K562 (cell line): ENCODE measurements at regions not wholly inside any gene's neighbourhood (a gene's known extent, or its start where the extent isn't known, plus 50 kb on each side); places are given as distances from the start of the nearest gene placed in this dataset.

Source experiments
- BCL6 ChIP-seq: fragments of 250-450 bp; sonication (Bioruptor Pico); IDR thresholded peaks from 2 replicates; pipeline ENCODE4 v1.4.0; 2020
- CREB5 ChIP-seq: fragments of 250-450 bp; sonication (Bioruptor Pico); IDR thresholded peaks from 2 replicates; pipeline ENCODE4 v1.5.0; 2020; ENCODE audit warnings: mild to moderate bottlenecking
- CTCF ChIP-seq, 3 experiments: IDR thresholded peaks in 2 of 3; conservative IDR thresholded peaks in 1 of 3; 2 replicates each; pipeline ENCODE4 v1.5.1; 2011 to 2012; ENCODE audit warnings: low read length in 3 of 3, mild to moderate bottlenecking in 3 of 3, control low read depth in 2 of 3, improper control_type of control experiment in 1 of 3, inconsistent platforms in 1 of 3, low read depth in 1 of 3, mixed read lengths in 1 of 3, moderate library complexity in 1 of 3; ENCODE audit not compliant: insufficient read depth in 2 of 3
- E2F5 ChIP-seq: sonication (generic); formaldehyde crosslinking; IDR thresholded peaks from 2 replicates; pipeline ENCODE4 v1.8.0; 2022; ENCODE audit warnings: mild to moderate bottlenecking, missing genetic modification reagents
- EZH2 ChIP-seq: IDR thresholded peaks from 2 replicates; pipeline ENCODE4 v1.6.1; 2012; ENCODE audit warnings: low read depth, mild to moderate bottlenecking, inconsistent platforms, low read length, borderline replicate concordance
- GABPA ChIP-seq: fragments of 200-800 bp; sonication (Bioruptor generic); conservative IDR thresholded peaks from 2 replicates; pipeline ENCODE4 v1.6.1; 2016; ENCODE audit warnings: low read depth, missing genetic modification characterization, missing compliant biosample characterization
- MAFF ChIP-seq: IDR thresholded peaks from 2 replicates; pipeline ENCODE4 v1.6.1; 2012; ENCODE audit warnings: low read length, improper control_type of control experiment
- MED1 ChIP-seq: sonication (generic); formaldehyde crosslinking; IDR thresholded peaks from 2 replicates; pipeline ENCODE4 v1.8.1; 2023; ENCODE audit warnings: missing genetic modification reagents, borderline replicate concordance
- POLR2H ChIP-seq: IDR thresholded peaks from 2 replicates; pipeline ENCODE4 v1.6.1; 2016; ENCODE audit warnings: missing genetic modification characterization, low read depth, mild to moderate bottlenecking, control low read depth, missing compliant biosample characterization, moderate library complexity
- RAD21 ChIP-seq, 2 experiments: fragments of 250-450 bp in 1 of 2; fragments of 450-650 bp in 1 of 2; sonication (Bioruptor Pico) in 1 of 2; formaldehyde crosslinking in 1 of 2; IDR thresholded peaks in 1 of 2; conservative IDR thresholded peaks in 1 of 2; 2 replicates each; pipeline versions ENCODE4 v1.4.0 to v1.8.0; 2020 to 2022; ENCODE audit warnings: mild to moderate bottlenecking in 2 of 2, moderate library complexity in 1 of 2
- STAG1 ChIP-seq: sonication (generic); formaldehyde crosslinking; IDR thresholded peaks from 2 replicates; pipeline ENCODE4 v1.5.0; 2020; ENCODE audit warnings: missing genetic modification reagents, borderline replicate concordance
- THAP7 ChIP-seq: fragments of 250-450 bp; sonication (Bioruptor Pico); IDR thresholded peaks from 2 replicates; pipeline ENCODE4 v1.5.0; 2021
- ZEB2 ChIP-seq: fragments of 450-650 bp; IDR thresholded peaks from 2 replicates; pipeline ENCODE4 v1.6.1; 2016

- TF ChIP-seq RAD21 (CRISPR knock-in tag; conservative IDR thresholded peaks at IDR 0.05 in 1 of 2, IDR thresholded peaks at IDR 0.05 in 1 of 2) = no peak
- TF ChIP-seq CTCF (IDR thresholded peaks at IDR 0.05 in 2 of 3, conservative IDR thresholded peaks at IDR 0.05 in 1 of 3; ENCODE audit: insufficient read depth in 2 of 3, low read depth in 1 of 3, low read length in 3 of 3) = no peak
- TF ChIP-seq ZEB2 = no peak
- TF ChIP-seq POLR2H (tag) = no peak
- no peak for TF ChIP-seq THAP7
- no peak for TF ChIP-seq GABPA (tag)
- no peak for TF ChIP-seq EZH2
- TF ChIP-seq MAFF = no peak
- no peak for TF ChIP-seq CREB5
- no peak for TF ChIP-seq MED1 (CRISPR knock-in tag)
- TF ChIP-seq BCL6 (CRISPR knock-in tag) = no peak
- no peak for TF ChIP-seq STAG1 (CRISPR knock-in tag)
- no peak for TF ChIP-seq E2F5 (CRISPR knock-in tag)
Observed at GRCh38 chr7:17132726-17133125, 165.7 kb upstream of the AHR start.
